HG03097 (cell line): ENCODE measurements at regions not wholly inside any gene's neighbourhood (a gene's known extent, or its start where the extent isn't known, plus 50 kb on each side); places are given as distances from the start of the nearest gene placed in this dataset.

Source experiments
- ATAC-seq: cut with Tn5 transposase; IDR thresholded peaks from one replicate; pipeline ENCODE4 v1.9.1; 2021; ENCODE audit not compliant: unreplicated experiment, low FRiP score

GRCh38 chr6:164206807-164207423, 792.4 kb downstream of the QKI start:
- no peak for ATAC-seq

- ATAC-seq: no peak
Measured at GRCh38 chr6:164200071-164200470, 785.6 kb downstream of the QKI start.

- ATAC-seq: no peak
Measured at GRCh38 chr6:164195942-164196281, 781.4 kb downstream of the QKI start.

- ATAC-seq: no peak
Measured at GRCh38 chr6:164195278-164195941, 780.9 kb downstream of the QKI start.

GRCh38 chr6:164188861-164189260, 774.3 kb downstream of the QKI start:
- no peak for ATAC-seq

- no peak for ATAC-seq
Measured at GRCh38 chr6:164185471-164185871, 771.0 kb downstream of the QKI start.

GRCh38 chr6:164184410-164184809, 769.9 kb downstream of the QKI start:
- no peak for ATAC-seq

GRCh38 chr6:164183556-164184123, 769.1 kb downstream of the QKI start:
- no peak for ATAC-seq

- no peak for ATAC-seq
Measured at GRCh38 chr6:164178679-164179332, 764.3 kb downstream of the QKI start.

GRCh38 chr6:164169355-164169754, 754.8 kb downstream of the QKI start:
- no peak for ATAC-seq

- no peak for ATAC-seq
Measured at GRCh38 chr6:164168595-164168994, 754.1 kb downstream of the QKI start.

- no peak for ATAC-seq
Measured at GRCh38 chr6:164167873-164168405, 753.4 kb downstream of the QKI start.

GRCh38 chr6:164166996-164167395, 752.5 kb downstream of the QKI start:
- no peak for ATAC-seq

GRCh38 chr6:164166515-164166914, 752.0 kb downstream of the QKI start:
- no peak for ATAC-seq

- ATAC-seq: no peak
Measured at GRCh38 chr6:164164876-164165275, 750.4 kb downstream of the QKI start.

GRCh38 chr6:164163239-164163638, 748.7 kb downstream of the QKI start:
- ATAC-seq: no peak

- ATAC-seq: no peak
Measured at GRCh38 chr6:164159061-164159460, 744.5 kb downstream of the QKI start.

- no peak for ATAC-seq
Measured at GRCh38 chr6:164154588-164154987, 740.1 kb downstream of the QKI start.

- no peak for ATAC-seq
Measured at GRCh38 chr6:164152611-164153010, 738.1 kb downstream of the QKI start.

- ATAC-seq: no peak
Measured at GRCh38 chr6:164151161-164152120, 736.9 kb downstream of the QKI start.
